Caco-2 (cell line): ENCODE measurements at regions not wholly inside any gene's neighbourhood (a gene's known extent, or its start where the extent isn't known, plus 50 kb on each side); places are given as distances from the start of the nearest gene placed in this dataset.

Experiments
- BruUV-seq: library from RNA; stranded (reverse); fragments of 400-500 nt; replicated peaks from 2 replicates; lab custom pipeline; 2021; lab: Mats Ljungman, UMichigan
- CTCF ChIA-PET: fragments of 300-600 bp; sonication (Branson Sonifier 250); formaldehyde crosslinking; loops from one replicate; lab custom pipeline; 2022; ENCODE audit warnings: antibody characterized with exemption; lab: Charles Lee
- POLR2A ChIA-PET: fragments of 300-600 bp; sonication (Branson Sonifier 250); formaldehyde crosslinking; loops from one replicate; lab custom pipeline; 2022; ENCODE audit warnings: antibody characterized with exemption; lab: Charles Lee
- DNase-seq, 2 experiments: peaks; one replicate each; pipeline versions ENCODE4 v3.0.0 to v3.0.0-alpha.2; 2020 to 2022
- H3K27me3 ChIP-seq: replicated peaks from 2 replicates; pipeline ENCODE4 v1.6.0; 2011; ENCODE audit warnings: low read length; ENCODE audit not compliant: control insufficient read depth, insufficient read depth
- H3K36me3 ChIP-seq: 2 replicates; pipeline ENCODE4 v1.5.1; 2011; ENCODE audit warnings: low read length; ENCODE audit not compliant: control insufficient read depth, insufficient read depth
- H3K4me1 ChIP-seq: fragments of 250-450 bp; sonication (Bioruptor Pico); 2 replicates; pipeline ENCODE4 v1.5.1; 2020; ENCODE audit warnings: mild to moderate bottlenecking
- H3K4me3 ChIP-seq: 2 replicates; pipeline ENCODE4 v1.5.1; 2011; ENCODE audit warnings: low read depth, mild to moderate bottlenecking, control low read depth, low read length
- H3K9me3 ChIP-seq: fragments of 250-450 bp; sonication (Bioruptor Pico); 2 replicates; pipeline ENCODE4 v1.5.1; 2020; ENCODE audit warnings: mild to moderate bottlenecking, moderate library complexity
- H3K27ac Mint-ChIP-seq: one replicate; pipeline ENCODE4 v1.8.0; 2022; ENCODE audit warnings: mixed read lengths; ENCODE audit not compliant: unreplicated experiment
- H3K27me3 Mint-ChIP-seq: one replicate; pipeline ENCODE4 v1.8.0; 2022; ENCODE audit warnings: mixed read lengths; ENCODE audit not compliant: insufficient read depth, unreplicated experiment
- H3K36me3 Mint-ChIP-seq: one replicate; pipeline ENCODE4 v1.8.0; 2022; ENCODE audit warnings: mild to moderate bottlenecking, mixed read lengths; ENCODE audit not compliant: insufficient read depth, unreplicated experiment
- H3K4me1 Mint-ChIP-seq: one replicate; pipeline ENCODE4 v1.8.0; 2022; ENCODE audit warnings: low read depth, mixed read lengths; ENCODE audit not compliant: unreplicated experiment
- H3K4me3 Mint-ChIP-seq: one replicate; pipeline ENCODE4 v1.8.0; 2022; ENCODE audit warnings: mild to moderate bottlenecking, moderate library complexity, mixed read lengths; ENCODE audit not compliant: unreplicated experiment
- H3K9me3 Mint-ChIP-seq: one replicate; pipeline ENCODE4 v1.8.0; 2022; ENCODE audit warnings: mixed read lengths; ENCODE audit not compliant: unreplicated experiment
- intact Hi-C: fragments of 100-400 bp; cut with micrococcal nuclease; formaldehyde crosslinking; loops from one replicate; pipeline ENCODE4 v1.10.0; 2022; ENCODE audit not compliant: unreplicated experiment
- TF ChIP-seq, protein P1 (sequence below), 2 experiments: fragments of 200-600 bp in 1 of 2; IDR thresholded peaks; 1 replicate in 1 of 2; 2 replicates in 1 of 2; pipeline versions ENCODE4 v1.5.1 to v1.8.0; 2011 to 2022; ENCODE audit warnings: antibody characterized with exemption in 1 of 2, control low read depth in 1 of 2, inconsistent platforms in 1 of 2, low read depth in 1 of 2, low read length in 1 of 2, mild to moderate bottlenecking in 1 of 2, moderate library complexity in 1 of 2; ENCODE audit not compliant: insufficient read depth in 1 of 2, severe bottlenecking in 1 of 2, unreplicated experiment in 1 of 2

DNA sequence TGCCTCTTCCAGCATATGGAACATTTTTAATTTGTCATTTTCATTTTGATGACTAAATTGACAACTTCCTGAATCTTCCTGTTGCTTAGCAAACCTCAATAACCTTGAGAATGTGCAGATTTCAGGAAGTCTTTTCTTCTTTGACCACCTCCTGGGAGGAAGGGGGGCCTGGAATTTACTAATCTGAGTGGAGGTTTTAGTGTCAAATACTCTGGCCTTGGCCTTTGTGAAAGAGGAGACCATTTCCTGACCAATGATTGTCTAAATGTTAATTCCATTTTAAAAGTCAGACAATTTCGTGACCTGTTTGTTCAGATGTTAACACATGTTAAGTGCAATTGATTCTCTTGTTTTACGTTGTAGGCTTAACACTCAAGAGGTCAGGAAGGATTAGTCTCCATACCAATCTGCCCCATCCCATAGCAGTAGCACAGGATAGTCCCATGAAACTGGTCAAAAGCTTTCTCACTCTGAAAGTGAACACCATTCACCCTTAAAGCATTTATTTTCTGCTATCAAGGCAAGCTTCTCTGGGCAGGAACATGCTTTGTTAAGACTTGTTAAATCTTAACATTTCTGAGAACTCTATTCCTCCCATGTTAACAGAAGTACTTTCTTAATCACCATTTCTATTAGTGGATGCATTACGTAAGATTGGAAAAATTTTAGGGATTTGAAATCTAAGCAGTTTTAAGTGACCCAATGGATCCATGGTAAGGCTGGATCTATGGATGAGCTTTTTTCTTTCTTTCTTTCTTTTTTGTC lies 219.6 kb downstream of the RND3 start:
- intact Hi-C loops: no loop called here
- CTCF ChIA-PET: no interaction called here
- no peak overlapping the region for H3K27ac Mint-ChIP-seq
- peaks cover 12% of the 10 kb centered on the region for H3K9me3 Mint-ChIP-seq
- no peak for DNase-seq
- POLR2A ChIA-PET: no interaction called here
- Histone ChIP-seq H3K27me3 (no peaks in the 10 kb centered on the region), H3K36me3 (no peaks in the 10 kb centered on the region), H3K9me3 (no peaks in the 10 kb centered on the region), H3K4me3 (no peak overlapping the region), H3K4me1 (peaks cover 13% of the 10 kb centered on the region; the same call in 1 of the 2 replicates)
- peaks cover 9% of the 10 kb centered on the region for H3K4me1 Mint-ChIP-seq
- H3K36me3 Mint-ChIP-seq: no peaks in the 10 kb centered on the region
- BruUV-seq: no TSS peak
- H3K27me3 Mint-ChIP-seq: no peaks in the 10 kb centered on the region
- no peak overlapping the region for H3K4me3 Mint-ChIP-seq
- TF ChIP-seq, protein P1, sequence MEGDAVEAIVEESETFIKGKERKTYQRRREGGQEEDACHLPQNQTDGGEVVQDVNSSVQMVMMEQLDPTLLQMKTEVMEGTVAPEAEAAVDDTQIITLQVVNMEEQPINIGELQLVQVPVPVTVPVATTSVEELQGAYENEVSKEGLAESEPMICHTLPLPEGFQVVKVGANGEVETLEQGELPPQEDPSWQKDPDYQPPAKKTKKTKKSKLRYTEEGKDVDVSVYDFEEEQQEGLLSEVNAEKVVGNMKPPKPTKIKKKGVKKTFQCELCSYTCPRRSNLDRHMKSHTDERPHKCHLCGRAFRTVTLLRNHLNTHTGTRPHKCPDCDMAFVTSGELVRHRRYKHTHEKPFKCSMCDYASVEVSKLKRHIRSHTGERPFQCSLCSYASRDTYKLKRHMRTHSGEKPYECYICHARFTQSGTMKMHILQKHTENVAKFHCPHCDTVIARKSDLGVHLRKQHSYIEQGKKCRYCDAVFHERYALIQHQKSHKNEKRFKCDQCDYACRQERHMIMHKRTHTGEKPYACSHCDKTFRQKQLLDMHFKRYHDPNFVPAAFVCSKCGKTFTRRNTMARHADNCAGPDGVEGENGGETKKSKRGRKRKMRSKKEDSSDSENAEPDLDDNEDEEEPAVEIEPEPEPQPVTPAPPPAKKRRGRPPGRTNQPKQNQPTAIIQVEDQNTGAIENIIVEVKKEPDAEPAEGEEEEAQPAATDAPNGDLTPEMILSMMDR (IDR thresholded peaks at IDR 0.05; ENCODE audit: insufficient read depth in 1 of 2, low read depth in 1 of 2, low read length in 1 of 2, severe bottlenecking in 1 of 2, unreplicated experiment in 1 of 2): no peak

DNA sequence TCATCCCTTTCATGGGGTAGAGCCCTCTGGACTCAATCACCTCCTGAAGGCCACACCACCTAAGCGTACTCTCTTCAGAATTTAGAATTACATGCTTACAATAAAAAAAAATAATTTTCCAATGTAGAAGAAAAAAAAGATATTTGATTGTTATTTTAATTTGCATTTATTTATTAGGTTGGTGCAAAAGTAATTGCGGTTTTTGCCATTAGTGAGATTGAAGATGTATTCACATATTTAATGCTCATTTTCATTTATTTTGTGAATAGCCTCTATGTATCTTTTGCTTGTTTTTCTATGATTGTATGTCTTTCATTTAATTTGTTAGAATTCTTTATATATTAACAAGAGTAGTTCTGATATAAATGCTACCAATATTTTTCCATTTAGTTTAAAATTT lies 220.5 kb downstream of the RND3 start:
- Mint-ChIP-seq H3K27me3 (no peaks in the 10 kb centered on the region), H3K9me3 (peaks cover 21% of the 10 kb centered on the region), H3K4me1 (peaks cover 6% of the 10 kb centered on the region), H3K36me3 (no peaks in the 10 kb centered on the region), H3K27ac (no peak overlapping the region), H3K4me3 (no peak overlapping the region)
- POLR2A ChIA-PET: no interaction called here
- Histone ChIP-seq H3K9me3 (0 out of 2 replicates have a peak, but pooled peaks cover 3% of the 10 kb centered on the region), H3K4me3 (no peak overlapping the region), H3K4me1 (peaks cover 7% of the 10 kb centered on the region; the same call in 1 of the 2 replicates), H3K27me3 (no peaks in the 10 kb centered on the region), H3K36me3 (no peaks in the 10 kb centered on the region)
- CTCF ChIA-PET: no interaction called here
- no peak for DNase-seq
- TF ChIP-seq, protein P1 (IDR thresholded peaks at IDR 0.05; ENCODE audit: insufficient read depth in 1 of 2, low read depth in 1 of 2, low read length in 1 of 2, severe bottlenecking in 1 of 2, unreplicated experiment in 1 of 2): no peak
- no TSS peak for BruUV-seq
- intact Hi-C loops: no loop called here

DNA sequence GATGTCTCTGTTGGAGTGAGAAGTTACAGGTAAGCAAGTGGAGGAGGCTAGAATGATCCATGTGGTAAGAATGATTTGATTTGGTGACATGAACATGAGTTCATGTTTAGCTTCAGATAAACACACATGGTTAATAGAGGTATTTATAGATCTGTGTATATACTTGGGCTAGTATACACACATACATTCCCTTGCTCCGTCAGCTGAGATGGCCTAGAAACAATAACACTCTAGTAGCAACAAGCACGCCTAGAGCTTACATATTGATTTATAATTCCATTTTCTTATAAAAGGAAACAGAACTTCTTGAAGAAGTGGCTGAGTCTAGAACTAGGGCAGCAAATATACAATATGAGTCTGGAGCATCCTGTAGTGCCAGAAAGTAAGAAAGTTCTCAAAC lies 223.0 kb downstream of the RND3 start:
- TF ChIP-seq, protein P1 (IDR thresholded peaks at IDR 0.05; ENCODE audit: insufficient read depth in 1 of 2, low read depth in 1 of 2, low read length in 1 of 2, severe bottlenecking in 1 of 2, unreplicated experiment in 1 of 2): no peak
- ChIA-PET POLR2A (no interaction called here), CTCF (no interaction called here)

More for the DNA sequence above, 223.0 kb downstream of the RND3 start:
- Mint-ChIP-seq H3K27ac (no peak overlapping the region), H3K36me3 (no peaks in the 10 kb centered on the region), H3K4me3 (no peak overlapping the region), H3K9me3 (peaks cover 32% of the 10 kb centered on the region), H3K4me1 (peaks cover 13% of the 10 kb centered on the region), H3K27me3 (no peaks in the 10 kb centered on the region)
- 0 out of 2 replicates have a peak, but pooled peaks cover 3% of the 10 kb centered on the region for H3K9me3 ChIP-seq
- no peaks in the 10 kb centered on the region for H3K4me1 ChIP-seq
- H3K27me3 ChIP-seq: no peaks in the 10 kb centered on the region
- no TSS peak for BruUV-seq
- intact Hi-C loops: no loop called here
- no peaks in the 10 kb centered on the region for H3K36me3 ChIP-seq
- H3K4me3 ChIP-seq: no peak overlapping the region
- no peak for DNase-seq
